H1 (cell line): ENCODE measurements at regions not wholly inside any gene's neighbourhood (a gene's known extent, or its start where the extent isn't known, plus 50 kb on each side); places are given as distances from the start of the nearest gene placed in this dataset.

Experiments
- CTCF ChIA-PET: fragments of 300-600 bp; sonication (Branson Sonifier 250); formaldehyde crosslinking; loops from one replicate; lab custom pipeline; 2021; ENCODE audit not compliant: partially characterized antibody; lab: Charles Lee
- POLR2A ChIA-PET: fragments of 300-600 bp; sonication (Branson Sonifier 250); formaldehyde crosslinking; loops from one replicate; lab custom pipeline; 2021; ENCODE audit warnings: inconsistent platforms; ENCODE audit not compliant: partially characterized antibody; lab: Charles Lee
- DNase-seq, 2 experiments: peaks; one replicate each; pipeline versions ENCODE4 v3.0.0 to v3.0.0-alpha.2; 2010 to 2022; ENCODE audit warnings: low spot score in 2 of 2, low read depth in 1 of 2, mixed read lengths in 1 of 2
- FAIRE-seq: peaks from 2 replicates; lab custom pipeline; 2011; peaks lifted over from hg19 to GRCh38; lab: Jason Lieb, UNC
- H2AFZ ChIP-seq: 2 replicates; pipeline ENCODE4 v1.8.1; 2012; ENCODE audit warnings: low read length, inconsistent platforms
- H2AK5ac ChIP-seq: 2 replicates; pipeline ENCODE4 v1.6.1; 2013; ENCODE audit warnings: low read depth, low read length
- H2BK120ac ChIP-seq: replicated peaks from 2 replicates; pipeline ENCODE3; 2013; ENCODE audit warnings: low read depth, low read length, inconsistent platforms
- H2BK12ac ChIP-seq: 2 replicates; pipeline ENCODE4 v1.6.1; 2013; ENCODE audit warnings: low read depth, low read length
- H2BK15ac ChIP-seq: 2 replicates; pipeline ENCODE4 v1.6.1; 2013; ENCODE audit warnings: low read length
- H2BK20ac ChIP-seq: 2 replicates; pipeline ENCODE4 v1.6.1; 2013; ENCODE audit warnings: low read length
- H2BK5ac ChIP-seq: 2 replicates; pipeline ENCODE4 v1.6.1; 2013; ENCODE audit warnings: low read depth, low read length
- H3K14ac ChIP-seq: 2 replicates; pipeline ENCODE4 v1.6.1; 2013; ENCODE audit warnings: inconsistent platforms; ENCODE audit not compliant: insufficient read length
- H3K18ac ChIP-seq: 2 replicates; pipeline ENCODE4 v1.6.1; 2013; ENCODE audit warnings: low read length; ENCODE audit errors: extremely low read depth
- H3K23ac ChIP-seq: 2 replicates; pipeline ENCODE4 v1.6.1; 2013; ENCODE audit warnings: inconsistent platforms; ENCODE audit not compliant: insufficient read length
- H3K23me2 ChIP-seq: 2 replicates; pipeline ENCODE4 v1.6.1; 2013; ENCODE audit warnings: low read depth, low read length
- H3K27ac ChIP-seq: 2 replicates; pipeline ENCODE4 v1.6.1; 2011; ENCODE audit warnings: low read depth, low read length, inconsistent platforms
- H3K27me3 ChIP-seq, 4 experiments: replicated peaks in 1 of 4; 1 replicate in 1 of 4; 2 replicates in 3 of 4; pipeline versions ENCODE4 v1.6.1 to v1.8.1; 2011 to 2013; ENCODE audit warnings: low read length in 3 of 4, mild to moderate bottlenecking in 3 of 4, inconsistent platforms in 2 of 4, mixed read lengths in 2 of 4, moderate library complexity in 1 of 4; ENCODE audit not compliant: control insufficient read depth in 3 of 4, insufficient read depth in 3 of 4; ENCODE audit errors: extremely low read depth in 1 of 4
- H3K36me3 ChIP-seq, 4 experiments: 2 replicates each; pipeline versions ENCODE4 v1.6.1 to v1.8.1; 2011 to 2013; ENCODE audit warnings: mild to moderate bottlenecking in 4 of 4, low read length in 3 of 4, moderate library complexity in 2 of 4, control low read depth in 1 of 4, inconsistent platforms in 1 of 4; ENCODE audit not compliant: insufficient read depth in 4 of 4, control insufficient read depth in 2 of 4
- H3K4ac ChIP-seq: replicated peaks from 2 replicates; pipeline ENCODE3; 2013; ENCODE audit warnings: low read length, low read depth, mixed read lengths, inconsistent platforms; ENCODE audit not compliant: insufficient read length
- H3K4me1 ChIP-seq, 4 experiments: replicated peaks in 1 of 4; 1 replicate in 1 of 4; 2 replicates in 3 of 4; pipeline versions ENCODE4 v1.6.1 to v1.8.1; 2011 to 2013; ENCODE audit warnings: low read length in 3 of 4, inconsistent platforms in 2 of 4, mixed read lengths in 1 of 4; ENCODE audit not compliant: insufficient read depth in 4 of 4, control insufficient read depth in 3 of 4
- H3K4me2 ChIP-seq, 2 experiments: 2 replicates each; pipeline versions ENCODE4 v1.6.1 to v1.8.1; 2011 to 2013; ENCODE audit warnings: low read depth in 2 of 2, low read length in 2 of 2, control low read depth in 1 of 2, inconsistent platforms in 1 of 2, mild to moderate bottlenecking in 1 of 2; ENCODE audit not compliant: insufficient read depth in 1 of 2
- H3K4me3 ChIP-seq, 4 experiments: fragments of 200-600, 300-600 bp in 1 of 4; sonication (generic), shearing (Covaris generic), sonication (Bioruptor Twin) in 1 of 4; 2 replicates each; pipeline versions ENCODE4 v1.5.1 to v1.8.1; 2011 to 2016; ENCODE audit warnings: low read length in 4 of 4, low read depth in 3 of 4, control low read depth in 2 of 4, inconsistent platforms in 2 of 4, mild to moderate bottlenecking in 2 of 4, mixed read lengths in 1 of 4, moderate library complexity in 1 of 4; ENCODE audit not compliant: insufficient read depth in 2 of 4; ENCODE audit errors: extremely low read depth in 1 of 4
- H3K56ac ChIP-seq: replicated peaks from 2 replicates; pipeline ENCODE3; 2013; ENCODE audit warnings: low read depth, mild to moderate bottlenecking, mixed read lengths, low read length, inconsistent platforms; ENCODE audit not compliant: insufficient read length
- H3K79me1 ChIP-seq: 2 replicates; pipeline ENCODE4 v1.6.1; 2013; ENCODE audit warnings: low read depth, low read length, control low read depth
- H3K79me2 ChIP-seq, 2 experiments: 2 replicates each; pipeline versions ENCODE4 v1.6.1 to v1.8.1; 2012 to 2013; ENCODE audit warnings: low read length in 2 of 2, mild to moderate bottlenecking in 2 of 2, inconsistent platforms in 1 of 2; ENCODE audit not compliant: insufficient read depth in 2 of 2, control insufficient read depth in 1 of 2
- H3K9ac ChIP-seq, 4 experiments: replicated peaks in 1 of 4; 1 replicate in 1 of 4; 2 replicates in 3 of 4; pipeline versions ENCODE4 v1.6.1 to v1.8.1; 2011 to 2013; ENCODE audit warnings: low read depth in 3 of 4, low read length in 3 of 4, control low read depth in 2 of 4, mild to moderate bottlenecking in 2 of 4, moderate library complexity in 2 of 4, inconsistent platforms in 1 of 4; ENCODE audit errors: extremely low read depth in 1 of 4
- H3K9me3 ChIP-seq, 2 experiments: 2 replicates each; pipeline versions ENCODE4 v1.6.1 to v1.8.1; 2012 to 2013; ENCODE audit warnings: mild to moderate bottlenecking in 2 of 2, moderate library complexity in 2 of 2, control low read depth in 1 of 2, inconsistent platforms in 1 of 2, low read depth in 1 of 2, low read length in 1 of 2, mixed read lengths in 1 of 2; ENCODE audit not compliant: insufficient read depth in 2 of 2
- H4K20me1 ChIP-seq, 2 experiments: replicated peaks in 1 of 2; 2 replicates each; pipeline versions ENCODE3 to v1.8.1; 2011 to 2013; ENCODE audit warnings: inconsistent platforms in 2 of 2, low read length in 2 of 2, mild to moderate bottlenecking in 1 of 2; ENCODE audit not compliant: insufficient read depth in 2 of 2, control insufficient read depth in 1 of 2
- H4K5ac ChIP-seq: 2 replicates; pipeline ENCODE4 v1.6.1; 2013; ENCODE audit warnings: low read length, low read depth, mixed read lengths, inconsistent platforms; ENCODE audit not compliant: insufficient read length
- H4K8ac ChIP-seq: 2 replicates; pipeline ENCODE4 v1.8.0; 2013; ENCODE audit warnings: mild to moderate bottlenecking, moderate library complexity, low read length, inconsistent platforms; ENCODE audit not compliant: insufficient read depth; ENCODE audit errors: extremely low read depth
- H4K91ac ChIP-seq: replicated peaks from 2 replicates; pipeline ENCODE3; 2013; ENCODE audit warnings: low read length, mixed read lengths, inconsistent platforms; ENCODE audit not compliant: insufficient read length
- BACH1 ChIP-seq: IDR thresholded peaks from 2 replicates; pipeline ENCODE4 v1.6.1; 2012; ENCODE audit warnings: low read length, improper control_type of control experiment
- CEBPB ChIP-seq: IDR thresholded peaks from 2 replicates; pipeline ENCODE4 v1.6.1; 2012; ENCODE audit warnings: low read depth, low read length
- CTCF ChIP-seq, 3 experiments: IDR thresholded peaks; 1 replicate in 2 of 3; 2 replicates in 1 of 3; pipeline versions ENCODE4 v1.5.1 to v1.6.1; 2011; ENCODE audit warnings: low read length in 3 of 3, mild to moderate bottlenecking in 3 of 3, inconsistent platforms in 2 of 3, low read depth in 1 of 3, moderate library complexity in 1 of 3; ENCODE audit not compliant: insufficient read depth in 1 of 3; ENCODE audit errors: control extremely low read depth in 1 of 3
- E2F6 ChIP-seq: IDR thresholded peaks from 2 replicates; pipeline ENCODE4 v1.6.1; 2012; ENCODE audit warnings: inconsistent platforms
- MAFK ChIP-seq: IDR thresholded peaks from 2 replicates; pipeline ENCODE4 v1.6.1; 2012; ENCODE audit warnings: low read depth, mild to moderate bottlenecking, improper control_type of control experiment, low read length
- SIRT6 ChIP-seq: IDR thresholded peaks from one replicate; pipeline ENCODE4 v1.7.1; 2012; ENCODE audit warnings: low read length, inconsistent platforms
- YY1 ChIP-seq: IDR thresholded peaks from 2 replicates; pipeline ENCODE4 v1.6.1; 2011; ENCODE audit warnings: low read depth, mild to moderate bottlenecking, low read length
- WGBS, 2 experiments: shearing (Covaris generic) in 1 of 2; methylation state at CpG; one replicate each; pipeline versions ENCODE4 v1.1.6 to v1.1.7; 2013 to 2015; ENCODE audit warnings: low lambda C conversion rate in 2 of 2, mixed read lengths in 2 of 2, inconsistent platforms in 1 of 2, low coverage in 1 of 2, missing lambda C conversion rate in 1 of 2; ENCODE audit not compliant: insufficient replicate concordance in 2 of 2, insufficient coverage in 1 of 2, insufficient read length in 1 of 2; ENCODE audit errors: extremely low coverage in 1 of 2, missing lambda C conversion rate in 1 of 2; 5-methylcytosine and 5-hydroxymethylcytosine counted together
- TF ChIP-seq, protein P1 (sequence below): IDR thresholded peaks from 2 replicates; pipeline ENCODE4 v1.6.1; 2011; ENCODE audit warnings: low read depth, mild to moderate bottlenecking, low read length; ENCODE audit not compliant: insufficient read depth

DNA sequence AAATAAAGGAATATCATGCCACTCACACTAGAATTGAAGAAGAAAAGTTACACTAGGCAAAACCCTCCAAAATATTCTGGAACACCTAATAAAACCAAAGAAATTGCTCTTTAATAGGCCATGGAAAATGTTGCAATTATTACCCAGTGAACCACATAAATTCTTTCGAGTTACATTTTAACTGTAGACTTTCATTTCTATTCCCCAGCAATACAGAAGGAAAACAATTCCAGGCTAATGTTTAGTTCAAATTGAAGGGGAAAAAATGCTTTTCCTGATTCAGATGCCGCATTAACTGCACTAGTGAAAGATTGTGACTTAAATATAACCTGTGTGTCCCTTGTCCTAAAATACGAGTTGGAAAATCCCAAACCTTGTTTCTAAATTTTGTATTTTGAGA lies 439.3 kb upstream of the ADAMTS16 start:
- no peak overlapping the region for H2BK120ac ChIP-seq
- H3K79me2 ChIP-seq: no peaks in the 10 kb centered on the region
- CTCF ChIA-PET: interaction anchor here (0.6 to 1.9 kb wide), 4 partner anchors 29 to 129 kb away, joined by 3 to 5 read pairs (median 3); no protein-coding TSS in a partner anchor
- no peak overlapping the region for H4K8ac ChIP-seq
- H2BK5ac ChIP-seq: no peak overlapping the region
- no peak overlapping the region for H3K4me3 ChIP-seq
- no peaks in the 10 kb centered on the region for H3K36me3 ChIP-seq
- no peak overlapping the region for H3K18ac ChIP-seq
- TF ChIP-seq CEBPB (no peak), MAFK (no peak), YY1 (no peak), BACH1 (no peak), CTCF (IDR thresholded peaks at IDR 0.05; ENCODE audit: control extremely low read depth in 1 of 3, insufficient read depth in 1 of 3, low read depth in 1 of 3, low read length in 3 of 3) (no peak), SIRT6 (no peak), E2F6 (no peak)
- TF ChIP-seq, protein P1, sequence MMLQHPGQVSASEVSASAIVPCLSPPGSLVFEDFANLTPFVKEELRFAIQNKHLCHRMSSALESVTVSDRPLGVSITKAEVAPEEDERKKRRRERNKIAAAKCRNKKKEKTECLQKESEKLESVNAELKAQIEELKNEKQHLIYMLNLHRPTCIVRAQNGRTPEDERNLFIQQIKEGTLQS: no peak
- TF ChIP-seq, all 59 proteins: peak for 0
- Histone ChIP-seq H3K79me1 (no peaks in the 10 kb centered on the region), H3K4ac (no peak overlapping the region), H4K91ac (no peak overlapping the region), H3K4me2 (no peak overlapping the region), H4K20me1 (no peaks in the 10 kb centered on the region), H3K23ac (no peak overlapping the region), H3K4me1 (no peaks in the 10 kb centered on the region), H3K27ac (no peak overlapping the region), H2AFZ (no peak overlapping the region), H3K27me3 (no peaks in the 10 kb centered on the region), H2BK12ac (no peak overlapping the region), H3K23me2 (no peaks in the 10 kb centered on the region), H4K5ac (no peak overlapping the region), H3K14ac (no peak overlapping the region), H2AK5ac (no peak overlapping the region), H3K9me3 (no peaks in the 10 kb centered on the region), H2BK15ac (no peak overlapping the region), H2BK20ac (no peak overlapping the region), H3K56ac (no peak overlapping the region), H3K9ac (no peak overlapping the region)
- no peak for DNase-seq
- no peak for FAIRE-seq
- POLR2A ChIA-PET: no interaction called here
- WGBS, 2 experiments: 89% methylated on average over 3 of the region's 3 CpGs; no CpG with 5 or more reads in 1 of the 2 experiments
